Ascending aorta (tissue), 2 donors: ENCODE measurements at regions not wholly inside any gene's neighbourhood (a gene's known extent, or its start where the extent isn't known, plus 50 kb on each side); places are given as distances from the start of the nearest gene placed in this dataset.

Experiments used
- DNase-seq, 2 donors: peaks; one replicate each; pipeline ENCODE4 v3.0.0-alpha.2; 2019; ENCODE audit warnings: low spot score in 2 of 2
- H3K27ac ChIP-seq, 2 donors: fragments of 200-600 bp; sonication (generic); one replicate each; pipeline ENCODE4 v1.5.1; 2016 to 2017; ENCODE audit warnings: mild to moderate bottlenecking in 1 of 2
- H3K27me3 ChIP-seq: fragments of 200-600 bp; sonication (generic); one replicate; pipeline ENCODE4 v1.5.1; 2017
- H3K36me3 ChIP-seq, 2 donors: fragments of 200-600 bp; sonication (generic); one replicate each; pipeline ENCODE4 v1.5.1; 2016
- H3K4me1 ChIP-seq, 2 donors: fragments of 200-600 bp; sonication (generic); one replicate each; pipeline ENCODE4 v1.5.1; 2016 to 2017; ENCODE audit warnings: mild to moderate bottlenecking in 1 of 2
- H3K4me3 ChIP-seq, 2 donors: fragments of 200-600 bp; sonication (generic); one replicate each; pipeline ENCODE4 v1.5.1; 2016 to 2017; ENCODE audit warnings: mild to moderate bottlenecking in 1 of 2
- H3K9me3 ChIP-seq, 2 donors: fragments of 200-600 bp; sonication (generic); one replicate each; pipeline ENCODE4 v1.5.1; 2016
- CTCF ChIP-seq, 3 experiments: fragments of 200-600 bp in 2 of 3; fragments of 450-650 bp in 1 of 3; sonication (generic) in 2 of 3; IDR thresholded peaks; one replicate each; pipeline ENCODE4 v1.5.1; 2016 to 2019; ENCODE audit warnings: antibody characterized with exemption in 3 of 3, mild to moderate bottlenecking in 1 of 3, moderate library complexity in 1 of 3
- intact Hi-C: fragments of 100-400 bp; cut with DNase I; formaldehyde crosslinking; loops from one replicate; pipeline ENCODE4 v1.15.1; 2023

DNA sequence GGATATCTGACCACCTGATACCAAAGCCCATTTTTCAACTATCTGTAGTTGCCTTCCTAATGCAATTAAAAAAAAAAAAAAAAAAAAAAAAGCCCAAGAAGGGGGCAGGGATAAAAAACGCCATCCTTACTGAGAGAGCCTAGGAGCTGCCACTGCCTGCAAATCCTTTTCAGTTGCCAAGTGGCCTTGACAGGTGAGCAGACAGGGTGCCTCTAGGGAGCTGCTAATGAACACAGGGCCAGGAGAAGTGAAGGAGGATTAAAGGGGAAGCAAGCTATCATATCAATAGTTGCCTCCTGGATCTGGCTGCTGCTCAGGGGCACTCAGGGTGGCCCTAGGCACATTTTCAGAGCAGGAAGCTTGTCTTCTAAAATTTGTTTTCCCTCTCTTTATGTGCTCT lies 547.4 kb downstream of the TLE1 start:
- Histone ChIP-seq H3K27ac (no peak overlapping the region), H3K4me3 (no peak overlapping the region), H3K9me3 (no peaks in the 10 kb centered on the region), H3K4me1 (no peaks in the 10 kb centered on the region), H3K27me3 (no peaks in the 10 kb centered on the region), H3K36me3 (no peaks in the 10 kb centered on the region)
- no peak for TF ChIP-seq CTCF (IDR thresholded peaks at IDR 0.05)
- intact Hi-C loops = no loop called here
- DNase-seq = no peak

DNA sequence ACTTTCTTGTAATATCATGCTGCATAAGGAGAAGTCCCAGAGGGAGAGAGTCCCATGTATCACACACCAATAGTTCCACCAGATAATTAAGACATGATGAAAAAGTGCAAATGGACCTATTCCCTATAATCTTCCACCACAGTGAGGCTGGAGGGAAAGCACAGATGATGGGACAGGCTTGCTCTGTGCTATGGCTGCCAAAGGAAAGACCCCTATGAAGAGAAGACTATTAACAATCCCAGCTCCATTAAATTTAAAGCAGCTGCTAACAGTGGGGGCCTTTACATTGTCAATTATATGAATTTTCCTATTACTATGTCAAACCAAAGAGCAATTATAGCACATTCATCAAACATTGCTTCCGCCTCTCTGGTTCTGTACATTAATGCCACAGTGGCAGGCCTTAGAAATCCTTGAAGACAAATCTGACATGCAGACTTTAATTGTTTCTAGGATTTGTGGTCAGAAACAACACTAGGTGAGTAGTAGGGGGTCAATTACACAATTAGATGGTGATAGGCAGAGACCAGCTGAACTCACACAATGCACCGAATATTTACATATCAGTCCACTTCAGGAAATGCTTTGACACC lies 551.3 kb downstream of the TLE1 start:
- intact Hi-C loops = no loop called here
- TF ChIP-seq CTCF (IDR thresholded peaks at IDR 0.05) = no peak
- DNase-seq = no peak
- Histone ChIP-seq H3K4me1 (no peaks in the 10 kb centered on the region), H3K4me3 (no peak overlapping the region), H3K9me3 (no peaks in the 10 kb centered on the region), H3K36me3 (no peaks in the 10 kb centered on the region), H3K27me3 (no peaks in the 10 kb centered on the region), H3K27ac (no peak overlapping the region)

DNA sequence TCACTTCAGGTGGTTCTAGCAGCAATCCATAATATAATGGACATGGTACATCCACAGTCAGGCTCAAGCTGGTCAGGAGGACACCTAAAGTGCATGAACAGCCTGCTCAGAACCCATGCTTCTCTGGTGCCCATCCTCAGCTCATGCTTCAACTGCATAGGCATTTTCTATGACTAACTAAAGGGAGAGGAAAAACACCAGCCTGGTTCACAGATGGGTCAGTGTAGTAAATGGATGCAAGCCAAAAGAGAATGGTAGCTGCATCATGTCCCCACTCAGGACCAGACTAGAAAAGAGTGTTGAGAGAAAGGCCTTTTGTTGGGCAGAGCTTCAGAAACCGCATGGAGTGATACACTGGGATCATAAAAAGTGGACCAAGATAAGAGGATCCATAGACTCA lies 556.6 kb downstream of the TLE1 start:
- H3K27me3 ChIP-seq = no peaks in the 10 kb centered on the region
- H3K4me3 ChIP-seq = no peak overlapping the region
- DNase-seq = no peak
- no peak overlapping the region for H3K27ac ChIP-seq
- intact Hi-C loops = no loop called here
- no peaks in the 10 kb centered on the region for H3K9me3 ChIP-seq
- H3K4me1 ChIP-seq = no peaks in the 10 kb centered on the region
- TF ChIP-seq CTCF (IDR thresholded peaks at IDR 0.05) = no peak
- H3K36me3 ChIP-seq = no peaks in the 10 kb centered on the region

GRCh38 chr9:81132318-81132717 lies 557.0 kb downstream of the TLE1 start:
- no peak for DNase-seq
- H3K27me3 ChIP-seq = no peaks in the 10 kb centered on the region
- H3K27ac ChIP-seq = no peak overlapping the region
- H3K9me3 ChIP-seq = no peaks in the 10 kb centered on the region
- H3K4me1 ChIP-seq = no peaks in the 10 kb centered on the region
- no peaks in the 10 kb centered on the region for H3K36me3 ChIP-seq
- intact Hi-C loops = no loop called here
- no peak overlapping the region for H3K4me3 ChIP-seq
- TF ChIP-seq CTCF (IDR thresholded peaks at IDR 0.05) = no peak

DNA sequence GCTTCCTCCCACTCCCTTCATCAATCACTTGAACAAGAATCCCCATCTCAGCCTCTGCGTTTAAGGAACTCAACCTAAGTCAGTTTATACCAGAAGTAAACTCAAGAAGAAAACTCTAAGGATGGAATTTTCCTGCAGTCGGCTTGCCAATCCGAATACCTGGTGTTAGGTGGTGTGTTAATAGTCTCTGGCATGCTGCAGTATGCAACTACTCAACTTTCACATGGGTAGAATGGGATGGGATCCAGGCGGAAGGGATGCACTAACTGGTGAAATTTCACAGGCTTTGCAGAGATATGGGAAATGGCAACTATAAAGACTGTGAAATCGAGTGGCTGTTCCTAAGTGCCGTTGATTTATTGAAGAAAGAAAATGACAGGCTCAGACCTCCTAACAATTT lies 560.6 kb downstream of the TLE1 start:
- no peak overlapping the region for H3K4me3 ChIP-seq
- intact Hi-C loops = no loop called here
- TF ChIP-seq CTCF (IDR thresholded peaks at IDR 0.05) = no peak
- H3K27me3 ChIP-seq = no peaks in the 10 kb centered on the region
- H3K9me3 ChIP-seq = no peaks in the 10 kb centered on the region
- no peak overlapping the region for H3K27ac ChIP-seq
- no peak for DNase-seq
- H3K4me1 ChIP-seq = no peaks in the 10 kb centered on the region
- H3K36me3 ChIP-seq = no peaks in the 10 kb centered on the region
